ENCODE measurements at regions not wholly inside any gene's neighbourhood (a gene's known extent, or its start where the extent isn't known, plus 50 kb on each side); places are given as distances from the start of the nearest gene placed in this dataset.

DNA sequence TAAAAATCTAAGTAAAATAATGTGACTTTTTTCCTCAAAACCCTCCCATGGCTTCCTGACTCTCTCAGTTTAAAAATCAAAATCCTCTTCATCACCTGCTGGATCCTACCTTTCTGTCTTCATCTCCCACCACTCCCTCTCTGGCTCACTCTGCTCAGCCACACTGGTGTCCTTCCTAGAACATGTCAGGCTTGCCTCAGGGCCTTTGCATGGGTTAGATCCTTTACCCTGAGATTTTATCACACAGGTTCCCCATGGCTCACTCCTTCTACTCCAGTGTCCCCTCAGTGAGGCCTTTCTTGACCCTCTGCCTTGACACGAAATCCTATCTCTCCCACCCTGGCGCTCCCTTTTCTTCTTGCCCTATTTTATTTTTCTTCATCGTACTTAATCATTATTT is 141.8 kb downstream of the RPL22L1 start:
- TF ChIP-seq, protein P1, sequence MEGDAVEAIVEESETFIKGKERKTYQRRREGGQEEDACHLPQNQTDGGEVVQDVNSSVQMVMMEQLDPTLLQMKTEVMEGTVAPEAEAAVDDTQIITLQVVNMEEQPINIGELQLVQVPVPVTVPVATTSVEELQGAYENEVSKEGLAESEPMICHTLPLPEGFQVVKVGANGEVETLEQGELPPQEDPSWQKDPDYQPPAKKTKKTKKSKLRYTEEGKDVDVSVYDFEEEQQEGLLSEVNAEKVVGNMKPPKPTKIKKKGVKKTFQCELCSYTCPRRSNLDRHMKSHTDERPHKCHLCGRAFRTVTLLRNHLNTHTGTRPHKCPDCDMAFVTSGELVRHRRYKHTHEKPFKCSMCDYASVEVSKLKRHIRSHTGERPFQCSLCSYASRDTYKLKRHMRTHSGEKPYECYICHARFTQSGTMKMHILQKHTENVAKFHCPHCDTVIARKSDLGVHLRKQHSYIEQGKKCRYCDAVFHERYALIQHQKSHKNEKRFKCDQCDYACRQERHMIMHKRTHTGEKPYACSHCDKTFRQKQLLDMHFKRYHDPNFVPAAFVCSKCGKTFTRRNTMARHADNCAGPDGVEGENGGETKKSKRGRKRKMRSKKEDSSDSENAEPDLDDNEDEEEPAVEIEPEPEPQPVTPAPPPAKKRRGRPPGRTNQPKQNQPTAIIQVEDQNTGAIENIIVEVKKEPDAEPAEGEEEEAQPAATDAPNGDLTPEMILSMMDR (conservative IDR thresholded peaks at IDR 0.05; ENCODE audit: low read length), result no peak
- TF ChIP-seq EZH2phosphoT487 (IDR thresholded peaks at IDR 0.05; ENCODE audit: borderline replicate concordance, low read depth, low read length), result no peak

Measured in OCI-LY7 (cell line).